ENCODE measurements at regions not wholly inside any gene's neighbourhood (a gene's known extent, or its start where the extent isn't known, plus 50 kb on each side); places are given as distances from the start of the nearest gene placed in this dataset.

GRCh38 chr13:88648598-88649373, 977.6 kb downstream of the SLITRK5 start:
- no peak for DNase-seq (ENCODE audit: low spot score)
- Histone ChIP-seq H3K27me3 (no peaks in the 10 kb centered on the region), H3K4me1 (ENCODE audit: insufficient read depth) (no peaks in the 10 kb centered on the region), H4K20me1 (ENCODE audit: insufficient read depth, poor library complexity, severe bottlenecking) (no peaks in the 10 kb centered on the region), H2AFZ (no peak overlapping the region), H3K4me2 (no peak overlapping the region), H3K9me2 (replicated peaks; ENCODE audit: insufficient read depth) (no peaks in the 10 kb centered on the region), H3K79me2 (no peaks in the 10 kb centered on the region), H3K27ac (no peak overlapping the region), H3K4me3 (no peak overlapping the region), H3K36me3 (replicated peaks; ENCODE audit: insufficient read depth, low read depth) (no peaks in the 10 kb centered on the region), H3K9me3 (ENCODE audit: low read depth) (no peaks in the 10 kb centered on the region)
- no peak for TF ChIP-seq EZH2phosphoT487 (IDR thresholded peaks at IDR 0.05; ENCODE audit: low read depth, severe bottlenecking, unreplicated experiment)
- no peak for TF ChIP-seq CTCF (IDR thresholded peaks at IDR 0.05; ENCODE audit: poor library complexity)
- TF ChIP-seq EZH2 (IDR thresholded peaks at IDR 0.05; ENCODE audit: borderline replicate concordance): no peak
- 48% methylated on average over 2 of the region's 2 CpGs for WGBS (ENCODE audit: low lambda C conversion rate, missing lambda C conversion rate)

DNA sequence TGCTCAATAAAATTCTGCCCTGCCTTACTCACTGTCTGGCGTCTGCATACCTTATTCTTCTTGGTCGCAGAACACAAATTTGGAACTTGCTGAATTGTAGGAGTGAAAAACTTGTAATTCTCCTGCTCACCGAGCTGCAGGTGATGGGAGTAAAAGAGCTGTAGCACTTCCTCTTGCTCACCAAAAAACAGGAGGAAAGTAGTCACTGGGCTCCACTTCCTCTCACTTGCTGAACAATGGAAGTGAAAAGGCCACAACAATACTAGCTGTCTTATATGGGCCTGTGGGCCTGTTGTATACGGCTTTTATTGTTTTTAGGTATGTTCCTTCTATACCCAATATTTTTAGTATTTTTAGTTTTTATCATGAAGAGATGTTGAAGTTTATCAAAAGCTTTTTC, 978.7 kb downstream of the SLITRK5 start:
- H4K20me1 ChIP-seq (ENCODE audit: insufficient read depth, poor library complexity, severe bottlenecking): no peaks in the 10 kb centered on the region
- H3K36me3 ChIP-seq (replicated peaks; ENCODE audit: insufficient read depth, low read depth): no peaks in the 10 kb centered on the region
- no peak overlapping the region for H2AFZ ChIP-seq
- H3K4me3 ChIP-seq: no peak overlapping the region
- H3K27ac ChIP-seq: no peak overlapping the region
- no peaks in the 10 kb centered on the region for H3K9me2 ChIP-seq (replicated peaks; ENCODE audit: insufficient read depth)
- TF ChIP-seq EZH2 (IDR thresholded peaks at IDR 0.05; ENCODE audit: borderline replicate concordance) (no peak), CTCF (IDR thresholded peaks at IDR 0.05; ENCODE audit: poor library complexity) (no peak), EZH2phosphoT487 (IDR thresholded peaks at IDR 0.05; ENCODE audit: low read depth, severe bottlenecking, unreplicated experiment) (no peak)
- no peaks in the 10 kb centered on the region for H3K79me2 ChIP-seq
- no peaks in the 10 kb centered on the region for H3K9me3 ChIP-seq (ENCODE audit: low read depth)
- DNase-seq (ENCODE audit: low spot score): no peak
- H3K4me2 ChIP-seq: no peak overlapping the region
- no peaks in the 10 kb centered on the region for H3K27me3 ChIP-seq
- WGBS (ENCODE audit: low lambda C conversion rate, missing lambda C conversion rate): 80% methylated on average over 4 of the region's 4 CpGs
- no peaks in the 10 kb centered on the region for H3K4me1 ChIP-seq (ENCODE audit: insufficient read depth)

- TF ChIP-seq EZH2 (IDR thresholded peaks at IDR 0.05; ENCODE audit: borderline replicate concordance) (no peak), CTCF (IDR thresholded peaks at IDR 0.05; ENCODE audit: poor library complexity) (no peak)
- H3K4me3 ChIP-seq: no peak overlapping the region
- no peaks in the 10 kb centered on the region for H3K9me3 ChIP-seq (ENCODE audit: low read depth)
- 86% methylated on average over 5 of the region's 5 CpGs for whole genome bisulfite sequencing (ENCODE audit: low lambda C conversion rate, missing lambda C conversion rate)
- no peaks in the 10 kb centered on the region for H3K4me1 ChIP-seq (ENCODE audit: insufficient read depth)
- no peak overlapping the region for H2AFZ ChIP-seq
- DNase-seq (ENCODE audit: low spot score): no peak
- no peaks in the 10 kb centered on the region for H3K27me3 ChIP-seq
- H3K4me2 ChIP-seq: no peak overlapping the region
- H3K36me3 ChIP-seq (replicated peaks; ENCODE audit: insufficient read depth, low read depth): no peaks in the 10 kb centered on the region
- H3K79me2 ChIP-seq: no peaks in the 10 kb centered on the region
- no peak overlapping the region for H3K27ac ChIP-seq
- H3K9me2 ChIP-seq (replicated peaks; ENCODE audit: insufficient read depth): no peaks in the 10 kb centered on the region
- no peaks in the 10 kb centered on the region for H4K20me1 ChIP-seq (ENCODE audit: insufficient read depth, poor library complexity, severe bottlenecking)
Observed at GRCh38 chr13:88651531-88651930, 980.4 kb downstream of the SLITRK5 start.
